GM12892 (cell line): ENCODE measurements at regions not wholly inside any gene's neighbourhood (a gene's known extent, or its start where the extent isn't known, plus 50 kb on each side); places are given as distances from the start of the nearest gene placed in this dataset.

Source experiments
- POLR2A ChIP-seq: IDR thresholded peaks from 2 replicates; pipeline ENCODE4 v1.6.1; 2011; ENCODE audit warnings: low read depth, low read length, control low read depth
- TAF1 ChIP-seq: IDR thresholded peaks from 2 replicates; pipeline ENCODE4 v1.6.1; 2011; ENCODE audit warnings: low read depth, mild to moderate bottlenecking, control low read depth, low read length, borderline replicate concordance

- TF ChIP-seq TAF1 (no peak), POLR2A (no peak)
These were observed 539.6 kb downstream of the MED13L start for GRCh38 chr12:115737895-115738294.
